Karpas-422 (cell line): ENCODE measurements at regions not wholly inside any gene's neighbourhood (a gene's known extent, or its start where the extent isn't known, plus 50 kb on each side); places are given as distances from the start of the nearest gene placed in this dataset.

ENCODE experiments used
- DNase-seq: peaks from one replicate; pipeline ENCODE4 v3.0.0-alpha.2; 2015
- H2AFZ ChIP-seq: fragments of 200-600 bp; sonication (generic); 2 replicates; pipeline ENCODE4 v1.6.1; 2014; ENCODE audit warnings: antibody characterized with exemption, low read length, mixed read lengths
- H3K27ac ChIP-seq: fragments of 200-600 bp; sonication (generic); 2 replicates; pipeline ENCODE4 v1.5.1; 2014; ENCODE audit warnings: mild to moderate bottlenecking, low read length, moderate library complexity
- H3K27me3 ChIP-seq: fragments of 200-600 bp; sonication (generic); 2 replicates; pipeline ENCODE4 v1.6.1; 2014; ENCODE audit warnings: low read length, mixed read lengths
- H3K36me3 ChIP-seq: fragments of 200-600 bp; sonication (generic); 2 replicates; pipeline ENCODE4 v1.6.1; 2014; ENCODE audit warnings: low read length, mixed read lengths; ENCODE audit not compliant: insufficient read depth
- H3K4me1 ChIP-seq: fragments of 200-600 bp; sonication (generic); 2 replicates; pipeline ENCODE4 v1.6.1; 2014; ENCODE audit warnings: mild to moderate bottlenecking, low read length, mixed read lengths
- H3K4me2 ChIP-seq: fragments of 200-600 bp; sonication (generic); 2 replicates; pipeline ENCODE4 v1.6.1; 2014; ENCODE audit warnings: low read length, low read depth, mild to moderate bottlenecking; ENCODE audit not compliant: poor library complexity, severe bottlenecking
- H3K4me3 ChIP-seq: fragments of 200-600 bp; sonication (generic); 2 replicates; pipeline ENCODE4 v1.5.1; 2014; ENCODE audit warnings: mild to moderate bottlenecking, antibody characterized with exemption, low read length, mixed read lengths
- H3K79me2 ChIP-seq: fragments of 200-600 bp; sonication (generic); 2 replicates; pipeline ENCODE4 v1.6.1; 2014; ENCODE audit warnings: mild to moderate bottlenecking, low read length, mixed read lengths
- H3K9ac ChIP-seq: fragments of 200-600 bp; sonication (generic); 2 replicates; pipeline ENCODE4 v1.6.0; 2014; ENCODE audit warnings: low read length
- H3K9me2 ChIP-seq: fragments of 200-600 bp; sonication (generic), shearing (Covaris generic); replicated peaks from 2 replicates; pipeline ENCODE4 v1.6.0; 2014; ENCODE audit warnings: mild to moderate bottlenecking, low read length, moderate library complexity; ENCODE audit not compliant: insufficient read depth
- H3K9me3 ChIP-seq: fragments of 300-700, 200-600 bp; sonication (generic); 2 replicates; pipeline ENCODE4 v1.6.1; 2014; ENCODE audit warnings: low read length, mixed read lengths
- H4K20me1 ChIP-seq: fragments of 200-600 bp; sonication (generic); 2 replicates; pipeline ENCODE4 v1.6.1; 2014; ENCODE audit warnings: mild to moderate bottlenecking, antibody characterized with exemption, low read length, low read depth; ENCODE audit not compliant: insufficient read depth

DNA sequence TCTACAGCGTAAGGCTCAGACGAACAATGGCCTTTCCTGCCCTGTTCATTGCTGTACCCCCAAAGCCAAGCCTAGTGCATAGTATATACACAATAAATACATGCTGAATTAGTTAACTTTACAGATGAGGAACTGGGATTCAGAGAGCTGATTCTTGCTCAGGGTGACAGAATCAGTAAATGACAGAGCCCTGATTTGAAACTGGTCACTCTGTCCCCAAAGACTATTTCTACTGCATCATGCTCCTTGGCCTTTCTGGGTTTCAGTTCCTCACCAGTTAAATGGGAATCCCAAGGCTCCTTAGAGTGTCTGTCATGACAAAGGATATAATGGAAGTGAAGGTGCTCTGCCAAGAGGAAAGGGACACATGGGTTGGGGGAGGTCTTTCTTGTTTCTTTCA is 50.5 kb upstream of the TSKU start:
- no peak overlapping the region for H3K27ac ChIP-seq
- no peak overlapping the region for H3K4me2 ChIP-seq
- no peak overlapping the region for H2AFZ ChIP-seq
- no peaks in the 10 kb centered on the region for H3K4me1 ChIP-seq
- no peak overlapping the region for H3K4me3 ChIP-seq
- H3K36me3 ChIP-seq: no peaks in the 10 kb centered on the region
- no peaks in the 10 kb centered on the region for H3K79me2 ChIP-seq
- DNase-seq: no peak
- H4K20me1 ChIP-seq: no peaks in the 10 kb centered on the region
- no peaks in the 10 kb centered on the region for H3K9me2 ChIP-seq
- H3K9ac ChIP-seq: no peak overlapping the region
- no peaks in the 10 kb centered on the region for H3K9me3 ChIP-seq
- no peaks in the 10 kb centered on the region for H3K27me3 ChIP-seq
